Suprapubic skin (tissue), 4 donors: ENCODE measurements at regions not wholly inside any gene's neighbourhood (a gene's known extent, or its start where the extent isn't known, plus 50 kb on each side); places are given as distances from the start of the nearest gene placed in this dataset.

Source experiments
- POLR2A ChIP-seq, 2 donors: fragments of 450-650 bp; IDR thresholded peaks; one replicate each; pipeline ENCODE4 v1.6.1; 2017; ENCODE audit warnings: antibody characterized with exemption in 2 of 2, mild to moderate bottlenecking in 2 of 2, moderate library complexity in 2 of 2
- POLR2AphosphoS5 ChIP-seq, 3 donors: sonication (generic); formaldehyde crosslinking; IDR thresholded peaks; one replicate each; pipeline ENCODE4 v1.6.1; 2017; ENCODE audit warnings: antibody characterized with exemption in 3 of 3
- TF ChIP-seq, protein P1 (sequence below), 2 donors: fragments of 200-600 bp in 1 of 2; fragments of 450-650 bp in 1 of 2; sonication (generic) in 1 of 2; IDR thresholded peaks; one replicate each; pipeline ENCODE4 v1.5.1; 2016 to 2019; ENCODE audit warnings: antibody characterized with exemption in 2 of 2, mild to moderate bottlenecking in 1 of 2, moderate library complexity in 1 of 2

DNA sequence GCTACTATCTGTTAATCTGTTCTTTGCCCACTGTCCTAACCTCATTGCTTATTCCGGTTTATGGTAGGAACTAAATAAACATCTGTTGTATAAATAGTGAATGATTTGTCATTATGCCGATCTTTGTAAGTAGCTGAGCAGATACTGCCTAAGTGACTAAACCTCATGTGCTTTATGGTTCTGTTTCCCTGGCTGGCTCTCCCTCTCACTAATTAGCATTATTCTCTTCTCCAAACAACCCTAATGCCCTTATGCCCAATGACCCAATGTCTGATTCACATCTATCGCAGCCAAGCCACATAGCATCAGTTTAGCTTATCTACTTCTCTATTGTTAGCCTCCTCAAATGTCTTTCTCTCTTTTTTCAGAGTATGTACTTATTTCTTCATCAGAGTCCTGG, 462.3 kb upstream of the POT1 start:
- TF ChIP-seq, protein P1, sequence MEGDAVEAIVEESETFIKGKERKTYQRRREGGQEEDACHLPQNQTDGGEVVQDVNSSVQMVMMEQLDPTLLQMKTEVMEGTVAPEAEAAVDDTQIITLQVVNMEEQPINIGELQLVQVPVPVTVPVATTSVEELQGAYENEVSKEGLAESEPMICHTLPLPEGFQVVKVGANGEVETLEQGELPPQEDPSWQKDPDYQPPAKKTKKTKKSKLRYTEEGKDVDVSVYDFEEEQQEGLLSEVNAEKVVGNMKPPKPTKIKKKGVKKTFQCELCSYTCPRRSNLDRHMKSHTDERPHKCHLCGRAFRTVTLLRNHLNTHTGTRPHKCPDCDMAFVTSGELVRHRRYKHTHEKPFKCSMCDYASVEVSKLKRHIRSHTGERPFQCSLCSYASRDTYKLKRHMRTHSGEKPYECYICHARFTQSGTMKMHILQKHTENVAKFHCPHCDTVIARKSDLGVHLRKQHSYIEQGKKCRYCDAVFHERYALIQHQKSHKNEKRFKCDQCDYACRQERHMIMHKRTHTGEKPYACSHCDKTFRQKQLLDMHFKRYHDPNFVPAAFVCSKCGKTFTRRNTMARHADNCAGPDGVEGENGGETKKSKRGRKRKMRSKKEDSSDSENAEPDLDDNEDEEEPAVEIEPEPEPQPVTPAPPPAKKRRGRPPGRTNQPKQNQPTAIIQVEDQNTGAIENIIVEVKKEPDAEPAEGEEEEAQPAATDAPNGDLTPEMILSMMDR (IDR thresholded peaks at IDR 0.05): no peak
- no peak for TF ChIP-seq POLR2AphosphoS5 (IDR thresholded peaks at IDR 0.05)
- TF ChIP-seq POLR2A (IDR thresholded peaks at IDR 0.05): no peak
